A549 (cell line): ENCODE measurements at regions not wholly inside any gene's neighbourhood (a gene's known extent, or its start where the extent isn't known, plus 50 kb on each side); places are given as distances from the start of the nearest gene placed in this dataset.

ENCODE experiments used
- BHLHE40 ChIP-seq: IDR thresholded peaks from 2 replicates; pipeline ENCODE4 v1.6.1; 2012; ENCODE audit warnings: low read depth, low read length, inconsistent platforms
- ESRRA ChIP-seq: fragments of 150-350 bp; IDR thresholded peaks from 2 replicates; pipeline ENCODE4 v1.6.1; 2014; ENCODE audit warnings: mild to moderate bottlenecking, low read length, borderline replicate concordance
- GATA3 ChIP-seq: IDR thresholded peaks from 2 replicates; pipeline ENCODE4 v1.6.1; 2012; ENCODE audit warnings: borderline replicate concordance
- JUNB ChIP-seq: fragments of >200 bp; sonication (Bioruptor Twin); formaldehyde crosslinking; IDR thresholded peaks from 2 replicates; pipeline ENCODE4 v1.6.1; 2016
- KDM1A ChIP-seq: fragments of 200-600 bp; sonication (generic); IDR thresholded peaks from 2 replicates; pipeline ENCODE4 v1.6.1; 2016; ENCODE audit warnings: low read depth, mild to moderate bottlenecking
- NR3C1 ChIP-seq: fragments of >200 bp; sonication (Bioruptor Twin); formaldehyde crosslinking; IDR thresholded peaks from 3 replicates; pipeline ENCODE4 v1.6.1; 2017
- SMC3 ChIP-seq: fragments of >200 bp; sonication (Bioruptor Twin); formaldehyde crosslinking; IDR thresholded peaks from 3 replicates; pipeline ENCODE4 v1.6.1; 2018; ENCODE audit warnings: inconsistent platforms
- TF ChIP-seq, protein P1 (sequence below): fragments of >200 bp; sonication (Bioruptor Twin); formaldehyde crosslinking; IDR thresholded peaks from 3 replicates; pipeline ENCODE4 v1.5.1; 2016
- TF ChIP-seq, protein P2 (sequence below): fragments of 200-600 bp; sonication (generic); IDR thresholded peaks from 2 replicates; pipeline ENCODE4 v1.6.1; 2016; ENCODE audit warnings: antibody characterized with exemption, mild to moderate bottlenecking, moderate library complexity
- TF ChIP-seq, protein P3 (sequence below): fragments of 450-650 bp; IDR thresholded peaks from 2 replicates; pipeline ENCODE4 v1.6.1; 2014; ENCODE audit warnings: antibody characterized with exemption
- TF ChIP-seq, protein P4 (sequence below): IDR thresholded peaks from 2 replicates; pipeline ENCODE4 v1.6.1; 2012

DNA sequence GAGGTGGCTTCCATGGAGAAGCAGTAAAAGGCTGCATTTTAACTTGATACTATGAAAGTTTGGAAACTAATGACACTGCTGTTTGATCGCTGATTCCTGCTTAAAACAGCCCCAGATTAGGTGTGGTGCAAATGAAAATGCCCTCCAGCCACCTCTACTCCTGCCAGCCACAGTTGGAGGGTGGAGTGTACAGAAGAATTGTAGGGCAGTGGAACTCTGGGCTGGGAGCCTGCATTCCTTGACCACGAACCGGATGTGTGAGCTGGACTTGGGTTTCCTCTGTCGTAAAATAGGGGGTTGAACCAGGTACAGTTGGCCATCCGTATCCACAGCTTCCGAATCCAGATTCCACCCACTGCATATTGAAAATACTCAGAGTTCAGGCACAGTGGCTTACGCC lies 84.6 kb upstream of the RFX8 start:
- TF ChIP-seq, protein P1, sequence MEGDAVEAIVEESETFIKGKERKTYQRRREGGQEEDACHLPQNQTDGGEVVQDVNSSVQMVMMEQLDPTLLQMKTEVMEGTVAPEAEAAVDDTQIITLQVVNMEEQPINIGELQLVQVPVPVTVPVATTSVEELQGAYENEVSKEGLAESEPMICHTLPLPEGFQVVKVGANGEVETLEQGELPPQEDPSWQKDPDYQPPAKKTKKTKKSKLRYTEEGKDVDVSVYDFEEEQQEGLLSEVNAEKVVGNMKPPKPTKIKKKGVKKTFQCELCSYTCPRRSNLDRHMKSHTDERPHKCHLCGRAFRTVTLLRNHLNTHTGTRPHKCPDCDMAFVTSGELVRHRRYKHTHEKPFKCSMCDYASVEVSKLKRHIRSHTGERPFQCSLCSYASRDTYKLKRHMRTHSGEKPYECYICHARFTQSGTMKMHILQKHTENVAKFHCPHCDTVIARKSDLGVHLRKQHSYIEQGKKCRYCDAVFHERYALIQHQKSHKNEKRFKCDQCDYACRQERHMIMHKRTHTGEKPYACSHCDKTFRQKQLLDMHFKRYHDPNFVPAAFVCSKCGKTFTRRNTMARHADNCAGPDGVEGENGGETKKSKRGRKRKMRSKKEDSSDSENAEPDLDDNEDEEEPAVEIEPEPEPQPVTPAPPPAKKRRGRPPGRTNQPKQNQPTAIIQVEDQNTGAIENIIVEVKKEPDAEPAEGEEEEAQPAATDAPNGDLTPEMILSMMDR, result no peak
- TF ChIP-seq ESRRA, result no peak
- no peak for TF ChIP-seq JUNB
- TF ChIP-seq, protein P2, sequence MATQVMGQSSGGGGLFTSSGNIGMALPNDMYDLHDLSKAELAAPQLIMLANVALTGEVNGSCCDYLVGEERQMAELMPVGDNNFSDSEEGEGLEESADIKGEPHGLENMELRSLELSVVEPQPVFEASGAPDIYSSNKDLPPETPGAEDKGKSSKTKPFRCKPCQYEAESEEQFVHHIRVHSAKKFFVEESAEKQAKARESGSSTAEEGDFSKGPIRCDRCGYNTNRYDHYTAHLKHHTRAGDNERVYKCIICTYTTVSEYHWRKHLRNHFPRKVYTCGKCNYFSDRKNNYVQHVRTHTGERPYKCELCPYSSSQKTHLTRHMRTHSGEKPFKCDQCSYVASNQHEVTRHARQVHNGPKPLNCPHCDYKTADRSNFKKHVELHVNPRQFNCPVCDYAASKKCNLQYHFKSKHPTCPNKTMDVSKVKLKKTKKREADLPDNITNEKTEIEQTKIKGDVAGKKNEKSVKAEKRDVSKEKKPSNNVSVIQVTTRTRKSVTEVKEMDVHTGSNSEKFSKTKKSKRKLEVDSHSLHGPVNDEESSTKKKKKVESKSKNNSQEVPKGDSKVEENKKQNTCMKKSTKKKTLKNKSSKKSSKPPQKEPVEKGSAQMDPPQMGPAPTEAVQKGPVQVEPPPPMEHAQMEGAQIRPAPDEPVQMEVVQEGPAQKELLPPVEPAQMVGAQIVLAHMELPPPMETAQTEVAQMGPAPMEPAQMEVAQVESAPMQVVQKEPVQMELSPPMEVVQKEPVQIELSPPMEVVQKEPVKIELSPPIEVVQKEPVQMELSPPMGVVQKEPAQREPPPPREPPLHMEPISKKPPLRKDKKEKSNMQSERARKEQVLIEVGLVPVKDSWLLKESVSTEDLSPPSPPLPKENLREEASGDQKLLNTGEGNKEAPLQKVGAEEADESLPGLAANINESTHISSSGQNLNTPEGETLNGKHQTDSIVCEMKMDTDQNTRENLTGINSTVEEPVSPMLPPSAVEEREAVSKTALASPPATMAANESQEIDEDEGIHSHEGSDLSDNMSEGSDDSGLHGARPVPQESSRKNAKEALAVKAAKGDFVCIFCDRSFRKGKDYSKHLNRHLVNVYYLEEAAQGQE, result no peak
- TF ChIP-seq NR3C1, result no peak
- TF ChIP-seq, protein P3, sequence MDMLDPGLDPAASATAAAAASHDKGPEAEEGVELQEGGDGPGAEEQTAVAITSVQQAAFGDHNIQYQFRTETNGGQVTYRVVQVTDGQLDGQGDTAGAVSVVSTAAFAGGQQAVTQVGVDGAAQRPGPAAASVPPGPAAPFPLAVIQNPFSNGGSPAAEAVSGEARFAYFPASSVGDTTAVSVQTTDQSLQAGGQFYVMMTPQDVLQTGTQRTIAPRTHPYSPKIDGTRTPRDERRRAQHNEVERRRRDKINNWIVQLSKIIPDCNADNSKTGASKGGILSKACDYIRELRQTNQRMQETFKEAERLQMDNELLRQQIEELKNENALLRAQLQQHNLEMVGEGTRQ, result no peak
- no peak for TF ChIP-seq KDM1A
- TF ChIP-seq SMC3, result no peak
- TF ChIP-seq, protein P4, sequence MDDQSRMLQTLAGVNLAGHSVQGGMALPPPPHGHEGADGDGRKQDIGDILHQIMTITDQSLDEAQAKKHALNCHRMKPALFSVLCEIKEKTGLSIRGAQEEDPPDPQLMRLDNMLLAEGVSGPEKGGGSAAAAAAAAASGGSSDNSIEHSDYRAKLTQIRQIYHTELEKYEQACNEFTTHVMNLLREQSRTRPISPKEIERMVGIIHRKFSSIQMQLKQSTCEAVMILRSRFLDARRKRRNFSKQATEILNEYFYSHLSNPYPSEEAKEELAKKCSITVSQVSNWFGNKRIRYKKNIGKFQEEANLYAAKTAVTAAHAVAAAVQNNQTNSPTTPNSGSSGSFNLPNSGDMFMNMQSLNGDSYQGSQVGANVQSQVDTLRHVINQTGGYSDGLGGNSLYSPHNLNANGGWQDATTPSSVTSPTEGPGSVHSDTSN, result no peak
- no peak for TF ChIP-seq BHLHE40
- TF ChIP-seq GATA3, result no peak
